IMR-90 (cell line): ENCODE measurements at regions not wholly inside any gene's neighbourhood (a gene's known extent, or its start where the extent isn't known, plus 50 kb on each side); places are given as distances from the start of the nearest gene placed in this dataset.

Experiments used
- BHLHE40 ChIP-seq: fragments of 150-350 bp; IDR thresholded peaks from 2 replicates; pipeline ENCODE4 v1.6.1; 2016; ENCODE audit warnings: mild to moderate bottlenecking, low read depth, low read length
- CEBPB ChIP-seq: IDR thresholded peaks from 2 replicates; pipeline ENCODE4 v1.6.1; 2012; ENCODE audit warnings: low read depth, low read length, improper control_type of control experiment
- CHD1 ChIP-seq: IDR thresholded peaks from 2 replicates; pipeline ENCODE4 v1.6.1; 2012; ENCODE audit warnings: low read depth, low read length, improper control_type of control experiment
- CTCF ChIP-seq: conservative IDR thresholded peaks from 2 replicates; pipeline ENCODE4 v1.5.1; 2012; ENCODE audit warnings: mild to moderate bottlenecking, low read depth, low read length, improper control_type of control experiment
- MAFK ChIP-seq: IDR thresholded peaks from 2 replicates; pipeline ENCODE4 v1.6.1; 2012; ENCODE audit warnings: low read depth, low read length, improper control_type of control experiment
- MAZ ChIP-seq: IDR thresholded peaks from 2 replicates; pipeline ENCODE4 v1.6.1; 2012; ENCODE audit warnings: low read depth, mild to moderate bottlenecking, low read length, improper control_type of control experiment, moderate library complexity, borderline replicate concordance
- MXI1 ChIP-seq: IDR thresholded peaks from 2 replicates; pipeline ENCODE4 v1.6.1; 2012; ENCODE audit warnings: low read depth, mild to moderate bottlenecking, low read length, moderate library complexity, borderline replicate concordance
- POLR2A ChIP-seq: IDR thresholded peaks from 2 replicates; pipeline ENCODE4 v1.6.1; 2012; ENCODE audit warnings: mild to moderate bottlenecking, low read depth, low read length
- RAD21 ChIP-seq: IDR thresholded peaks from 2 replicates; pipeline ENCODE4 v1.6.1; 2012; ENCODE audit warnings: low read length, improper control_type of control experiment
- RCOR1 ChIP-seq: IDR thresholded peaks from 2 replicates; pipeline ENCODE4 v1.6.1; 2012; ENCODE audit warnings: mild to moderate bottlenecking, low read length, improper control_type of control experiment; ENCODE audit not compliant: insufficient replicate concordance
- RFX5 ChIP-seq: IDR thresholded peaks from 2 replicates; pipeline ENCODE4 v1.8.0; 2012; ENCODE audit warnings: low read depth, mild to moderate bottlenecking, low read length, moderate library complexity
- SMC3 ChIP-seq: fragments of 150-350 bp; IDR thresholded peaks from 2 replicates; pipeline ENCODE4 v1.6.1; 2016; ENCODE audit warnings: low read depth, mild to moderate bottlenecking, antibody characterized with exemption, low read length, moderate library complexity
- USF2 ChIP-seq: fragments of 150-350 bp; IDR thresholded peaks from 2 replicates; pipeline ENCODE4 v1.6.1; 2017; ENCODE audit warnings: mild to moderate bottlenecking, antibody characterized with exemption, low read length, low read depth

- TF ChIP-seq POLR2A (no peak), CTCF (no peak), MXI1 (no peak), BHLHE40 (no peak), MAZ (no peak), RFX5 (no peak), RAD21 (no peak), CHD1 (no peak), SMC3 (no peak), USF2 (no peak), CEBPB (no peak), RCOR1 (no peak), MAFK (no peak)
Measured at GRCh38 chr13:106836186-106836802, 268.4 kb upstream of the ARGLU1 start.
